ENCODE measurements at regions not wholly inside any gene's neighbourhood (a gene's known extent, or its start where the extent isn't known, plus 50 kb on each side); places are given as distances from the start of the nearest gene placed in this dataset.

- no peak for FAIRE-seq
Measured at GRCh38 chr7:106165337-106165736, 53.2 kb upstream of the SYPL1 start.

GRCh38 chr7:106163257-106163656 is 51.1 kb upstream of the SYPL1 start:
- FAIRE-seq, result no peak

Measured in endometrium (tissue), 2 donors.